ENCODE measurements at regions not wholly inside any gene's neighbourhood (a gene's known extent, or its start where the extent isn't known, plus 50 kb on each side); places are given as distances from the start of the nearest gene placed in this dataset.
"Not testable (repeated sequence)": the region's sequence is repeated elsewhere in the genome, so short reads cannot be mapped to it uniquely, and the experiment has no call there.

- no peaks in the 10 kb centered on the region for H3K4me1 ChIP-seq (ENCODE audit: control insufficient read depth, insufficient read depth, low read length)
- no peaks in the 10 kb centered on the region for H3K36me3 ChIP-seq (ENCODE audit: control insufficient read depth, insufficient read depth, low read length)
- H3K27ac ChIP-seq (ENCODE audit: low read depth, low read length), result no peak overlapping the region
- no peaks in the 10 kb centered on the region for H3K27me3 ChIP-seq (ENCODE audit: control insufficient read depth, insufficient read depth, low read length)
- H3K4me3 ChIP-seq (ENCODE audit: low read length), result no peak overlapping the region
- no peak overlapping the region for H3K9ac ChIP-seq (ENCODE audit: low read length)
These were observed 541.9 kb downstream of the TMX3 start for GRCh38 chr18:68172842-68173549.

- Histone ChIP-seq H3K4me3 (ENCODE audit: low read length) (no peak overlapping the region), H3K9ac (ENCODE audit: low read length) (no peak overlapping the region), H3K4me1 (ENCODE audit: control insufficient read depth, insufficient read depth, low read length) (no peaks in the 10 kb centered on the region), H3K27ac (ENCODE audit: low read depth, low read length) (no peak overlapping the region), H3K36me3 (ENCODE audit: control insufficient read depth, insufficient read depth, low read length) (no peaks in the 10 kb centered on the region), H3K27me3 (ENCODE audit: control insufficient read depth, insufficient read depth, low read length) (no peaks in the 10 kb centered on the region)
These were observed 550.0 kb downstream of the TMX3 start for GRCh38 chr18:68164909-68165308.

- not testable (repeated sequence) for H3K4me3 ChIP-seq (ENCODE audit: low read length); H3K9ac ChIP-seq (ENCODE audit: low read length); H3K36me3 ChIP-seq (ENCODE audit: control insufficient read depth, insufficient read depth, low read length); H3K27ac ChIP-seq (ENCODE audit: low read depth, low read length); H3K27me3 ChIP-seq (ENCODE audit: control insufficient read depth, insufficient read depth, low read length); H3K4me1 ChIP-seq (ENCODE audit: control insufficient read depth, insufficient read depth, low read length)
These were observed 561.1 kb downstream of the TMX3 start for GRCh38 chr18:68153821-68154220.

- Histone ChIP-seq H3K27me3 (ENCODE audit: control insufficient read depth, insufficient read depth, low read length) (no peaks in the 10 kb centered on the region), H3K4me1 (ENCODE audit: control insufficient read depth, insufficient read depth, low read length) (no peaks in the 10 kb centered on the region), H3K4me3 (ENCODE audit: low read length) (no peak overlapping the region), H3K9ac (ENCODE audit: low read length) (no peak overlapping the region), H3K36me3 (ENCODE audit: control insufficient read depth, insufficient read depth, low read length) (no peaks in the 10 kb centered on the region), H3K27ac (ENCODE audit: low read depth, low read length) (no peak overlapping the region)
These were observed 562.1 kb downstream of the TMX3 start for GRCh38 chr18:68152770-68153169.

- no peaks in the 10 kb centered on the region for H3K36me3 ChIP-seq (ENCODE audit: control insufficient read depth, insufficient read depth, low read length)
- H3K9ac ChIP-seq (ENCODE audit: low read length), result no peak overlapping the region
- H3K27ac ChIP-seq (ENCODE audit: low read depth, low read length), result no peak overlapping the region
- H3K4me1 ChIP-seq (ENCODE audit: control insufficient read depth, insufficient read depth, low read length), result no peaks in the 10 kb centered on the region
- no peak overlapping the region for H3K4me3 ChIP-seq (ENCODE audit: low read length)
- H3K27me3 ChIP-seq (ENCODE audit: control insufficient read depth, insufficient read depth, low read length), result no peaks in the 10 kb centered on the region
These were observed 563.9 kb downstream of the TMX3 start for GRCh38 chr18:68150961-68151360.

GRCh38 chr18:68148863-68149262 is 566.0 kb downstream of the TMX3 start:
- H3K4me1 ChIP-seq (ENCODE audit: control insufficient read depth, insufficient read depth, low read length), result no peaks in the 10 kb centered on the region
- no peak overlapping the region for H3K9ac ChIP-seq (ENCODE audit: low read length)
- no peak overlapping the region for H3K4me3 ChIP-seq (ENCODE audit: low read length)

GRCh38 chr18:68147728-68148127 is 567.2 kb downstream of the TMX3 start:
- Histone ChIP-seq H3K36me3 (ENCODE audit: control insufficient read depth, insufficient read depth, low read length) (no peaks in the 10 kb centered on the region), H3K9ac (ENCODE audit: low read length) (no peak overlapping the region), H3K4me1 (ENCODE audit: control insufficient read depth, insufficient read depth, low read length) (no peaks in the 10 kb centered on the region), H3K27me3 (ENCODE audit: control insufficient read depth, insufficient read depth, low read length) (no peaks in the 10 kb centered on the region), H3K4me3 (ENCODE audit: low read length) (no peak overlapping the region), H3K27ac (ENCODE audit: low read depth, low read length) (no peak overlapping the region)

More at GRCh38 chr18:68148863-68149262, 566.0 kb downstream of the TMX3 start:
- Histone ChIP-seq H3K27ac (ENCODE audit: low read depth, low read length) (no peak overlapping the region), H3K27me3 (ENCODE audit: control insufficient read depth, insufficient read depth, low read length) (no peaks in the 10 kb centered on the region), H3K36me3 (ENCODE audit: control insufficient read depth, insufficient read depth, low read length) (no peaks in the 10 kb centered on the region)

- H3K27ac ChIP-seq (ENCODE audit: low read depth, low read length), result no peak overlapping the region
- H3K27me3 ChIP-seq (ENCODE audit: control insufficient read depth, insufficient read depth, low read length), result no peaks in the 10 kb centered on the region
- no peak overlapping the region for H3K9ac ChIP-seq (ENCODE audit: low read length)
- H3K36me3 ChIP-seq (ENCODE audit: control insufficient read depth, insufficient read depth, low read length), result no peaks in the 10 kb centered on the region
- H3K4me1 ChIP-seq (ENCODE audit: control insufficient read depth, insufficient read depth, low read length), result no peaks in the 10 kb centered on the region
- H3K4me3 ChIP-seq (ENCODE audit: low read length), result no peak overlapping the region
These were observed 593.1 kb downstream of the TMX3 start for GRCh38 chr18:68121826-68122225.

- no peak overlapping the region for H3K9ac ChIP-seq (ENCODE audit: low read length)
- H3K4me3 ChIP-seq (ENCODE audit: low read length), result no peak overlapping the region
- H3K4me1 ChIP-seq (ENCODE audit: control insufficient read depth, insufficient read depth, low read length), result no peaks in the 10 kb centered on the region
- no peak overlapping the region for H3K27ac ChIP-seq (ENCODE audit: low read depth, low read length)
- no peaks in the 10 kb centered on the region for H3K27me3 ChIP-seq (ENCODE audit: control insufficient read depth, insufficient read depth, low read length)
- H3K36me3 ChIP-seq (ENCODE audit: control insufficient read depth, insufficient read depth, low read length), result no peaks in the 10 kb centered on the region
These were observed 593.6 kb downstream of the TMX3 start for GRCh38 chr18:68121308-68121707.

GRCh38 chr18:68114989-68115388 is 598.5 kb upstream of the DSEL start:
- H3K27ac ChIP-seq (ENCODE audit: low read depth, low read length), result no peak overlapping the region
- H3K9ac ChIP-seq (ENCODE audit: low read length), result no peak overlapping the region
- no peaks in the 10 kb centered on the region for H3K27me3 ChIP-seq (ENCODE audit: control insufficient read depth, insufficient read depth, low read length)
- H3K36me3 ChIP-seq (ENCODE audit: control insufficient read depth, insufficient read depth, low read length), result no peaks in the 10 kb centered on the region
- no peak overlapping the region for H3K4me3 ChIP-seq (ENCODE audit: low read length)
- H3K4me1 ChIP-seq (ENCODE audit: control insufficient read depth, insufficient read depth, low read length), result no peaks in the 10 kb centered on the region

- Histone ChIP-seq H3K27me3 (ENCODE audit: control insufficient read depth, insufficient read depth, low read length) (no peaks in the 10 kb centered on the region), H3K4me1 (ENCODE audit: control insufficient read depth, insufficient read depth, low read length) (no peaks in the 10 kb centered on the region), H3K4me3 (ENCODE audit: low read length) (no peak overlapping the region), H3K36me3 (ENCODE audit: control insufficient read depth, insufficient read depth, low read length) (no peaks in the 10 kb centered on the region), H3K27ac (ENCODE audit: low read depth, low read length) (no peak overlapping the region), H3K9ac (ENCODE audit: low read length) (no peak overlapping the region)
These were observed 587.5 kb upstream of the DSEL start for GRCh38 chr18:68104036-68104435.

- Histone ChIP-seq H3K36me3 (ENCODE audit: control insufficient read depth, insufficient read depth, low read length) (no peaks in the 10 kb centered on the region), H3K27me3 (ENCODE audit: control insufficient read depth, insufficient read depth, low read length) (no peaks in the 10 kb centered on the region), H3K9ac (ENCODE audit: low read length) (no peak overlapping the region), H3K4me3 (ENCODE audit: low read length) (no peak overlapping the region), H3K4me1 (ENCODE audit: control insufficient read depth, insufficient read depth, low read length) (no peaks in the 10 kb centered on the region), H3K27ac (ENCODE audit: low read depth, low read length) (no peak overlapping the region)
These were observed 587.0 kb upstream of the DSEL start for GRCh38 chr18:68103561-68103960.

GRCh38 chr18:68102117-68102516 is 585.6 kb upstream of the DSEL start:
- no peak overlapping the region for H3K27ac ChIP-seq (ENCODE audit: low read depth, low read length)
- no peak overlapping the region for H3K4me3 ChIP-seq (ENCODE audit: low read length)
- no peaks in the 10 kb centered on the region for H3K36me3 ChIP-seq (ENCODE audit: control insufficient read depth, insufficient read depth, low read length)
- no peak overlapping the region for H3K9ac ChIP-seq (ENCODE audit: low read length)
- H3K4me1 ChIP-seq (ENCODE audit: control insufficient read depth, insufficient read depth, low read length), result no peaks in the 10 kb centered on the region
- no peaks in the 10 kb centered on the region for H3K27me3 ChIP-seq (ENCODE audit: control insufficient read depth, insufficient read depth, low read length)
